Stimulated activated CD8-positive, alpha-beta memory T cell treated with anti-CD3 and anti-CD28 coated beads, Interleukin-7, amount 100 ng/mL, for 1 hour (primary cell): ENCODE measurements at regions not wholly inside any gene's neighbourhood (a gene's known extent, or its start where the extent isn't known, plus 50 kb on each side); places are given as distances from the start of the nearest gene placed in this dataset.
"Not testable (repeated sequence)": the region's sequence is repeated elsewhere in the genome, so short reads cannot be mapped to it uniquely, and the experiment has no call there.

Experiments used
- DNase-seq, 2 donors: peaks; one replicate each; pipeline ENCODE4 v3.0.0-alpha.2; 2020; ENCODE audit warnings: low read depth in 2 of 2

GRCh38 chr19:28602675-28603298 is 610.2 kb downstream of the UQCRFS1 start:
- DNase-seq = no peak

- DNase-seq = no peak
Observed at GRCh38 chr19:28601723-28602440, 611.1 kb downstream of the UQCRFS1 start.

GRCh38 chr19:28598861-28599260 is 614.1 kb downstream of the UQCRFS1 start:
- DNase-seq = no peak

GRCh38 chr19:28596561-28597071 is 616.3 kb downstream of the UQCRFS1 start:
- no peak for DNase-seq

GRCh38 chr19:28595722-28596480 is 617.0 kb downstream of the UQCRFS1 start:
- DNase-seq = no peak

- DNase-seq = no peak
Observed at GRCh38 chr19:28594737-28595136, 618.2 kb downstream of the UQCRFS1 start.

- DNase-seq = not testable (repeated sequence)
Observed at GRCh38 chr19:28589991-28590411, 623.0 kb downstream of the UQCRFS1 start.

- no peak for DNase-seq
Observed at GRCh38 chr19:28586474-28586873, 626.5 kb downstream of the UQCRFS1 start.

GRCh38 chr19:28585796-28586195 is 627.2 kb downstream of the UQCRFS1 start:
- no peak for DNase-seq

- no peak for DNase-seq
Observed at GRCh38 chr19:28583713-28584112, 629.2 kb downstream of the UQCRFS1 start.

GRCh38 chr19:28583242-28583641 is 629.7 kb downstream of the UQCRFS1 start:
- DNase-seq = no peak

GRCh38 chr19:28582796-28583195 is 630.2 kb downstream of the UQCRFS1 start:
- no peak for DNase-seq

GRCh38 chr19:28582344-28582743 is 630.6 kb downstream of the UQCRFS1 start:
- no peak for DNase-seq

- DNase-seq = no peak
Observed at GRCh38 chr19:28581468-28581770, 631.5 kb downstream of the UQCRFS1 start.

GRCh38 chr19:28578786-28579505 is 634.0 kb downstream of the UQCRFS1 start:
- no peak for DNase-seq

GRCh38 chr19:28578208-28578607 is 634.7 kb downstream of the UQCRFS1 start:
- no peak for DNase-seq

- no peak for DNase-seq
Observed at GRCh38 chr19:28577666-28578065, 635.3 kb downstream of the UQCRFS1 start.

GRCh38 chr19:28577233-28577632 is 635.7 kb downstream of the UQCRFS1 start:
- DNase-seq = no peak

- DNase-seq = no peak
Observed at GRCh38 chr19:28575816-28576215, 637.1 kb downstream of the UQCRFS1 start.

GRCh38 chr19:28575312-28575711 is 637.6 kb downstream of the UQCRFS1 start:
- DNase-seq = not testable (repeated sequence)

- no peak for DNase-seq
Observed at GRCh38 chr19:28574212-28574611, 638.7 kb downstream of the UQCRFS1 start.
